ENCODE measurements at regions not wholly inside any gene's neighbourhood (a gene's known extent, or its start where the extent isn't known, plus 50 kb on each side); places are given as distances from the start of the nearest gene placed in this dataset.
A peak's percentile ranks its signal among the peaks of the same experiment; 100 is the strongest.

DNA sequence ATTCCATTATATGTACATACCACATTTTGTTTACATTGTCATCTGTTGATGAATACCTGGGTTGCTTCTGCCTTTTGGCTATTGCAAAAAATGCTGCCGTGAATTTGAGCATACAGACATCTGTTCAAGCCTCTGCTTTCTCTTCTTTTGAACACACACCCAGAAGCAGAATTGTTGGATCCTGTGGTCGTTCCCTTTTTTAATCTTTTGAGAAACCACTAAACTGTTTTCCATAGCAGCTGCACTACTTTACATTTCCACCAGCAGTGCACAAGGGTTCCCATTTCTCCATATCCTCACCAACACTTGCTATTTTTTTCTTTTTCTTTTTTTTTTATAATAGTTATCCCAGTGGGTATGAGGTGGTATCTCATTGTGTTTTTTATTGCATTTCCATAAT is 123.5 kb downstream of the TEX29 start:
- H3K27ac ChIP-seq = no peak overlapping the region
- no peak for DNase-seq (ENCODE audit: low read depth, low spot score)

DNA sequence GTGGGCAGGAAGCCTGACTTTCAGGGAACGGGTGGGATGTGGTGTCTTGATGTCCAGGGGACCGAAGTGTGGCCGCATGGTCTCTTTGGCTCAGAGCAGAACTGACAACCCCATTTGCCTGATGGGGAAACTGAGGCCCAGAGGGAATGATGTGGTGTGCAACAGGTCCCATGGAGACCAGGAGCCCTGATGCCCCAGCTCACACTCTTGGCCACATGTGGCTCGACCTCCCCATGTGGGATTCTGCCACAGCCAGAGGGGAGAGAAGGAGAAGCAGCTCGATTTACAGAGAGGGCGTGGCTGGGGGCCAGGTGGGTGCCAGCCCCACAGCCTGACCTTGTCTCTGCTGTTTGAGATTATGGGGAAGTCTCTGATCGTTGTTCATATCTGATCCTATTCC is 128.1 kb downstream of the TEX29 start:
- no peak overlapping the region for H3K27ac ChIP-seq
- DNase-seq (ENCODE audit: low read depth, low spot score) = no peak

DNA sequence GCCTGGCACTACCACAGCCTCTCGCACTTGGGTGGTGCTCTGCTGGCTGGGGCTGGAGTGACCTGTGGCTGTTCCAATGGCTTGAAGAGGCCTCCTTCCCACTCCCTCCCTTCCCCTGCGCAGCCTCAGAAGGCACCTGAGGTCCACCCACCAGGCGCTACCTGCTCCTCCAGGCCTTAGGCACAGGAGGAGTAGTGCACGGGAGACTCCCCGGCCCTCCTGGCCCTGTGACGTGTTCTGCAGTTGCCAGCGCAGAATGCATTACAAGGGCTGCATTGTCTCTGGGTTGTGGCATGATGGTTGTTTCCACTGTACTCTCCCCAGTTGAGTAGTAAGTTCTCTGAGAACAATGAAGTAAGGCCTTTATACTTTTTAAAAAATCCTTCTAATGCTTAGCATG is 128.6 kb downstream of the TEX29 start:
- DNase-seq (ENCODE audit: low read depth, low spot score) = no peak
- H3K27ac ChIP-seq = no peak overlapping the region

DNA sequence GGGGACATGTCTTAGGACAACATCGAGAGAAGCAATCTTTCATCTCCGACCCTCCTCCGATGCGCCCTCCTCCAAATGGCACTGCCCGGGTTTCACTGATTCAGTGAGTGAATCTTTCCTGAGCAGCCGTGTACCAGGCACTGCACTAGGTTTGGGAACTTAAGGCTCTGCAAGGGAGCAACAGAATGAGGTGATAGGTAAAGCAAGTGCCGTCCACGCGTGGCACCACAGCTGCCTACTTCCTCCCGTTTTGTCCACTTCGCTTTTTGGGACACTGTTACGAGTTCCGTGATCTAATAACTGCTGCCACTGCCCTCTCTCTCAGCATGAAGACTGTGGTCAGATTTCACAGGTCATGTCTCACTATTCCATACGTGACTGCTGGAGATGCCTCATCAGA is 131.0 kb downstream of the TEX29 start:
- no peak overlapping the region for H3K27ac ChIP-seq
- no peak for DNase-seq (ENCODE audit: low read depth, low spot score)

DNA sequence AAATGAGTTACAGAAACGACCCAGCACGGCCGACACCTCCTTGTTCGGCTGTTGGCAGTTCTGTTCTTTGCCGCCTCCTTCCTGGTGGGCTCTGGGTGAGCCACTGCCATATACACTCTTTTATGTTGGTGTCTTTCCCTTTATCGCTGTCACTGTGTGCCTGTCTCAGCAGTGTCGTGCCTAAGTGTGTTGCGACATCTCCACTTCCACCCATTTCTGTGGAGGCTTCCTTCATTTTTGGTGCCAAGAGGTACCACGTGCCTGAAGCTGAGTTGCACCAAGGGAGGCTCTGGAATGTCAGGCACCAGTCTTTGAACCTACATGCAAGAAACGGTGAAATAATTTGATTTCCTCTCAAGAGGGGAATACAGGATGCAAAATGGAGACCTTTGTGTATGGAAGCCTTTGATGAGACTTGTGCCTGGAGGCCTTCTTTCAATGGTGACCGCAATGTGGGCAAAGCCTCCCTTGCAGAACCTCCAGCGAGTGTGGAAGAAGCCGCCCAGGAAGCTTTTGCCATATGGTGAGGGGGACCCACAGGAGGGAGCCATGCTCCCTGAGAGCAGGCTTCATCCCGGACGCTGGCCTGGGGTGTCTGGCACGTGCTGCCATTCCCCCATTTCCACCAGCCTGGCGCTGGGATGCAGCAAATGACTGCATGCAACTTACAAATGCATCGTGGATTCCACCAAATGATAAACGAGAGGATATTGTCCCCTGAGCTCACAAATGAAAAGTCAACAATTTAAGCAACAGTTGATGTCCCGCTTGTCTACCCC is 136.2 kb downstream of the TEX29 start:
- no peak overlapping the region for H3K27ac ChIP-seq
- DNase-seq (ENCODE audit: low read depth, low spot score) = no peak

DNA sequence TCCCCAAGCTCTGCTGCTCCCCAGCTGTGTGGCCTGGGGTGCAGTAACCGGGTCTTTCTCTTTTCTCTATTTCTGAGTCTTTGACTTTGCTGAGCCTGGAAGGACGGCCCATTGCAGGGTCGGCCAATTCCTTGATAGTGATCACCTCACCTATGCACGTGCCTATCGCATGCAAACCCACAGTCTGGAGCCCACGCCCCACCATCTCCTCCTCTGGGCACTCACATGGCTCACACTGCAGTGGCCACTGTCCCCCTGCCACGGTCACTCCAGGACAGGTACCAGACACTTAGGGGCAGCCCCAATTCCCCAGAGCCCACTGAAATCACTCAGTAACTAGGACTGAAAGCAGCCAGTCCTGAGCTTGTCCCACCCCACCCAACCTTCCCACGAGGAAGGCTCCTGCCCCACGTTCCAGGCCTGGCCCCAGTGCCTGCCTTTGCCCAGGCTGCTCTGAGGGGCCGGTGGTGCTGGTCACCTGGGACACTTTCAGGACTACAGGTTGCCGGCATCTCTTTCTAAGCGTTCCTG is 137.6 kb downstream of the TEX29 start:
- DNase-seq (ENCODE audit: low read depth, low spot score) = no peak
- no peak overlapping the region for H3K27ac ChIP-seq

DNA sequence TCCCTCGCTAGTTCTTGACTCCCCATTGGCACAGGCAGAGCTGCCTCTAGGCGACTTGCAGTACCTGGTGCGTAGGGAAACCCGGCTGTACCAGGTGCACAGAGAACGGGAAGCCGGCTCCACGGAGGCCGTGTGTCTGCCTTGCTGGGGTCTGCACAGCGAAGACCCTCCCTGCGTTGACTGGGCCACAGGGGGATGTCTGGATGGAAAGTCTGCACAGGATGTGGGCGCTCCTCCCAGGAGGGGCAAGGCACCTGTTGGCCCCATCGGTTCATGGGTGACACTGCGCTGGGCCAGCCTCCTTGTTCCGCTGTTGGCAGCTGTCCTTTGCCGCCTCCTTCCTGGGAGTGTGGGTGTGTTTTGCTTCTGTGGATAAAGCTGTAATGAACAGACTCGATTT is 138.3 kb downstream of the TEX29 start:
- no peak for DNase-seq (ENCODE audit: low read depth, low spot score)
- H3K27ac ChIP-seq = no peak overlapping the region

DNA sequence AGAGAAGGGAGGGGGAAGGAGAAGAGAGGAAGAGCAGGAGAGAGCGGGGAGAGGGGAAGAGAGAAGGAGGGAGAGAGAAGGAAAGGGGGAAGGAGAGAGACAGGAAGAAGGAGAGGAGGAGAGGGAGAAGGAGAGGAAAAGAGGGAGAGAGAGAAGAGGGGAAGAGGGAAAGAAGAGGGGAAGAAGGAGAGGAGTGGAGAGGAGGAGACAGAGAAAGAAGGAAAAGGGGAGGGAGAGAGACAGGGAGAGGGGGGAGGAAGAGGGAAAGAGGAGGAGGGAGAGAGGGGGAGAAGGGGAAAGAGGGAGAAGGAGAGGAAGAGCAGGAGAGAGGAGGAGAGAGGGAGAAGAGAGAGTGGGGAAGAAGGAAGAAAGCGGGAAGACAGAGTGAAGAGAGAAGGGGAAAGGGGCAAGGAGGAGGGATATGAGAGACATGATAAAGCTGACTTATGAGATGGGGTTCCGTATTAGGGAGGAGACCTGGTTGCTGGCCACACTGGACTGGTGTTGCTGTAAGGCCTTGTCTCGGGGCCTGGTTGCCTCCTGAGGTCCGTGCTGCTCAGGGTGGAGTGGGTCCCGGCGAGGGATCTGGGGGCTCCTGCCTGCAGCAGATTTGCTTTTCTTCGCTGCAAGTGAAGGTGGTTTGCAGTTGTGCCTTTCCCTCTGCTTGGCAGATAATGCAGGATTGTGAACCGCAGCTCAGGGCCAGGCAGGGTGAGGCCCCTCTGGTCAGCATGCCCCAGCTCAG is 139.5 kb downstream of the TEX29 start:
- DNase-seq (ENCODE audit: low read depth, low spot score) = no peak
- no peak overlapping the region for H3K27ac ChIP-seq

DNA sequence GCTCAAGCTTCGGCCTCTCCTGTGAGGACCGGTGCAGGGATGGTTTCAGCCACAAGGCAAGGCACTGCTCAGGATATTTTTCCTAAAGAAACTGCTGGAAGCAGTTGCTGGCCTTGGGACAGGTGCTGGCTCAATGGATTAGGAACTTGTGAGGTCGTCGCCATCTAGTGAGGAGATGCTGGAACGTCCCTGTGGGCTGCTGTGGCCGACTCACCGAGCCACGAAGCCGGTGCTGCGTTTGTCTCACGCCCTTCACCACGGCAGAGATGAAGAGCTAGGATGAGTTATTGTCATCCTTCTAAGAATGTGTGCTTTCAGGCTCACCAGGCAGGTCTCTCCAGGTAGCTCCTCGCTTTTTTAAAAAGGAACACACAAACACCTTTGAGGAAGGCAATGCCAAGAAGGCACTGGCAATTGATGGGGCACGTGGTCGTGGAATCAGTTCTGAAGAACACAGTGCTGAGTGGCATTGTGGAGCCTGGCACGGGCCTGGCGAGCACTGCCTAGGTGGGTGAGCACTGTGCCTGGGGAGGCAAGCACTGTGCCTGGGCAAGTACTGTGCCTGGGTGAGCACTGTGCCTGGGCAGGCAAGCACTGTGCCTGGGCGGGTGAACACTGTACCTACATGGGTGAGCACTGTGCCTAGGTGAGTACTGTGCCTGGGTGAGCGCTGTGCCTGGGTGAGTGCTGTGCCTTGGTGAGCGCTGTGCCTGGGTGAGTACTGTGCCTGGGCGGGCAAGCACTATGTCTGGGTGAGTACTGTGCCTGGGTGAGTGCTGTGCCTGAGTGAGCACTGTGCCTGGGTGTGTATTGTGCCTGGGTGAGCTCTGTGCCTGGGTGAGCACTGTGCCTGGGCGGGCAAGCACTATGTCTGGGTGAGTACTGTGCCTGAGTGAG is 140.4 kb downstream of the TEX29 start:
- DNase-seq (ENCODE audit: low read depth, low spot score) = peak; percentile 5
- H3K27ac ChIP-seq = no peak overlapping the region

DNA sequence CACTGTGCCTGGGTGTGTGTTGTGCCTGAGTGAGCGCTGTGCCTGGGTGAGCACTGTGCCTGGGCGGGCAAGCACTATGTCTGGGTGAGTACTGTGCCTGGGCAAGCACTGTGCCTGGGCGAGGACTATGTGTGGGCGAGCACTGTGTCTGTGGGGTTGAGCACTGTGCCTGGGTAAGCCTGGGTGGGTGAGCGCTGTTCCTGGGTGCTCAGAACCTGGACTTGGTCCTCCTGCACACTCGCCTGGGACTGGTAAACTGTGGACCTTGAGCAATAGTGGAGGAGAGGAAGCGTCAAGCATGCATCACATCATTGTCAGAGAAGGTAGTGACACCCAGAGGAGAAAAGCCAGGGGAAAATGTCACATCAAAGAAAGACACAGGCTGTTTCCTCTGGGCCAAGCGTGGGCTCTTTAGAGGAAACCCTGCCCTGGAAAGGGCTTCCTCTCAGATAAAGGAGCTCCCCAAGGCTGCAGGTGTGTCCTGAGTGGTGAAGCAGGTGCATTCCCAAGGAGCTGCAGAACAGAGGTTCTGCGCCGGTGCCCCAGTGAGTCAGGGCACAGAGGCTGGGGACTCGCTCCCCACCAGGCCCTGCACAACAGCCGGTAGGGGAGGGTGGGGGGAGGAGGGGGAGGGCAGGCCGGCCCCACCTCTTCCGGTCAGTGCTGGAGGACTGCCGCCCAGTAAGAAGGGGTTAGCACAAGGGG is 141.2 kb downstream of the TEX29 start:
- DNase-seq (ENCODE audit: low read depth, low spot score) = no peak
- no peak overlapping the region for H3K27ac ChIP-seq

DNA sequence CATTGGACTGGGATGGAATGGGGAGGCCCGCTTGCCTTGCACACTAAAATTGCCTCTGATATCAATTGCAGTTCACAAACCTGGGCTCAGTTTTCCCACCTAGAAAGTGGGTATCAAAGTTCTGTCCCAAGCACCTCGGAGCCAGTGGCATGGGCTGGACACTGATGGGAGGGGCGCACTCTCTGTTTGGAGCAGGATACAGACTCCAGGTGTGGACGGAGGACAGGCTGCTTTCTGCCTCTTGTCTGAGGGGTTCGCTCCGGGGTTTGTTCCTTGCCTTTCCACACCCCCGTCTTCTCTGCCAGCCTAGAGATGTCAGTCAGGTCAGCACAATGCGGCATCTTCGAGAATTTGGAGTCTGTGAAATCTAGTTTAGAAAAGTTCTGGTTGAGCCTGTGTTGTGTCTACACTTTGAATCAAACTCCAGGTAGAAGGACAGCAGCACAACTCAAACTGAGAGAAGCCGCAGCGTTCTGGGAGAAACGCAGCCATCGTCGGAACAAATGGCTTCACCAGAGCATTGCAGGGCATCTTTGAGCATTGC is 141.9 kb downstream of the TEX29 start:
- H3K27ac ChIP-seq = no peak overlapping the region
- no peak for DNase-seq (ENCODE audit: low read depth, low spot score)

DNA sequence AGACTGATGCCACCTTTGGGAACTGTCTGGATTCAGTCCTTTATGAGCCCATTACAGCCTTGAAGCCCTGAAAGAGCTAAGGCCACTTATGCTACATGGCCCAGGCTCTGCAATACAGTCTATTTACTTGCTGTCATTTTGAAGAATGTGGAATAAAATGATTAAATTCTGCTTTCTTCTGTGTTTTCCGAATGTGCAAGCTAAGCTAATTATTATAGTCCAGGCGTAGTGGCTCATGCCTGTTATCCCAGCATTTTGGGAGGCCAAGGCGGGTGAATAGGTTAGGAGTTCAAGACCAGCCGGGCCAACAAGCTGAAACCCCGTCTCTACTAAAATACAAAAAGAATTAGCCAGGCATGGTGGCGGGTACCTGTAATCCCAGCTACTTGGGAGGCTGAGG is 142.5 kb downstream of the TEX29 start:
- DNase-seq (ENCODE audit: low read depth, low spot score) = no peak
- H3K27ac ChIP-seq = no peak overlapping the region

DNA sequence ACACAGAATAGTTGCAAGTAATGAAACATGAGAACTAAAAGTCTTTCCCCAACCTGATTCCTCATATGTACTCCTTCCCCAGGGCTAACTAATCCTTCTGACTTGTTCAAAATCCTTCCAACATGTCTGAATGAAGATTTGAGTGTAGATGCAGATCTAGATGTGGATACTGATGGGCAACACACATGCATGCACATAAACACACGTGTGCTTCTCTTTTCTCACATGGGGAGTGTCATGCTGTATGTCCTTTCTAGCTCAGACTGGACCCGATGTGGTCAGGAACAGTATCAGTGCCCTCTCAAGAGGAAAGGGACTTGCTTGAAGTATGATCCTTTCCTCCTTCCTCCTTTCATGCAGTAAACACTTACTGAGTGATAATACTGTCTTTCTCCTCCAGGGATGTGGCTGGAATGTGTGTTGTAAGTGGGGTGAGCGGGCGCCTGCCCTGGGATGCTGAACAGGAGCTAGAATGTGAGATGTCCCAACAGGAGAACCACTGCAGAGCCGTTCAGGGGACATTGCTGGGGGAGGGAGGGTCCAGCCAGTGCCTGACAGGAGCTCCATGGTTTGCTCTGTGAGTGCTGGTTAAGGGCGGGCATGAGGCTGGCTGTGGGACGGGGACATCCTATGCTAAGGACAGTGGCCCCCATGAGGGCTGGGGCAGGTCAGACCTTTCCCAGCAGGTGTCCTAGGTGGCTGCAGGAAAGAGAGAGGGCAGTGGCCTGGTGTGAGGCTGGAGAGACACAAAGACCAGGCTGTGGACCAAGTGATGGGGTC is 146.9 kb downstream of the TEX29 start:
- no peak for DNase-seq (ENCODE audit: low read depth, low spot score)
- H3K27ac ChIP-seq = no peak overlapping the region

DNA sequence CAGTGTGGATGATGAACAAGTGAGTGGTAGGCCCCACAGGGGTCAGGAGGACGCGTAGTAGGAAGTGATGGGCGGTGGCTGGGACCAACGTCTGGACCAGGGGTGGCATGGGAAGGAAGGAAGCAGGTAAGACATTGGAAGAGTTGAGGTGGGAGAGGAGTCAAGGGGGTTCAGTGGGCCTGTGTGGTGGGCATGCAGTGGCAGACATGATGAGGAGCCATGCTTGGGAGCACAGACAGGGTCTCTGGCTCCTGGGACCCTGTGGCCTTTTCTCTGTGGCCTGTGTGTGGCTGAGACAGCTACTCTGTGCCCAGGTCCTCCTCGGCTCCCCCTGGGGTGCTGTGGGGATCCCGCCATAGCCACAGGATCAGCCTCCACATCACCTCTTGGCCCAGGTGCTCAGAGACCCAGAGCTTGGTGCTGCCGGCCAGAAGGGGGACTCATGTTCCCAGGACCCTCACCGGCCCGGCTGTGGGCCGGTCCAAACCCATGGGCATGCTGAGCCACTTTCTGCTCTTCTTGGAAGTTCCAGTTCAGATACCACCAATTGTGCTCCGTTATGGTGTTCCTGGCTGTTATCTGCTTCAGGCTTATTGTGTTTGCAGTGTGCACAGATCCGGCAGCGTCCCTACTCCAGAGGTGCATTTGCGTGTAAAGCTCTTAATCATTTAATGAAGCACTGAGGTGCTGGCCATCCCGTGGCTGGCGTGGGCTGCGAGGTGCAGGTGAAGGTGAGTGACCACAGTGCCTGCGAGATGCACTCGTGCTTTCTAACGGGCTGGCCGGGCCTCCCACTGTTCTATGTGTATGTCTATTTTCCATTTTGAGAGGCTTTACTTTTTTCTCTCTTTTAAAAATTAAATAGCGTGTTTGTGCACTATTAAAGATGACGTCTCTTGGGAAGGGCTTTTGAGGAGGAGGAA is 147.9 kb downstream of the TEX29 start:
- no peak for DNase-seq (ENCODE audit: low read depth, low spot score)

DNA sequence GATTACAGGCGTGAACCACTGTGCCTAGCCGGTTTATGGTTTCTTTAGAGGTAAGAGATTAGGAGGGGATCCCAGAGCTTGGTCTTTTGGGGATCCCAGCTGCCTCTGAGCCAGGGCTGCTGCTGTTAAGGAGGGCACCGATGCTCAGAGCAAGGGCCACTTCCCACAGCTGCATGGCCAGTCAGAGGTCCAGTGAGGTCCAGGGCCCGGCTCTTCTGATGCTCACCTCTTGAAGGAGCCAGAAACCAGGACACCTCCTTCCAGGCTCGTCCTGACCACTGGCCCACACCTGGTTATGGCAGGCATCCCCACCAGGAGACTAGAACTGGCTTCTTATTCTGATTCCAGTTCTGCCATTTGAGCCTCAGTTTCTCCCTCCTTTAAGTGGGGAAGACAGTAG is 149.0 kb downstream of the TEX29 start:
- DNase-seq (ENCODE audit: low read depth, low spot score) = no peak
- H3K27ac ChIP-seq = no peak overlapping the region

More for the DNA sequence above, 147.9 kb downstream of the TEX29 start:
- no peak overlapping the region for H3K27ac ChIP-seq

DNA sequence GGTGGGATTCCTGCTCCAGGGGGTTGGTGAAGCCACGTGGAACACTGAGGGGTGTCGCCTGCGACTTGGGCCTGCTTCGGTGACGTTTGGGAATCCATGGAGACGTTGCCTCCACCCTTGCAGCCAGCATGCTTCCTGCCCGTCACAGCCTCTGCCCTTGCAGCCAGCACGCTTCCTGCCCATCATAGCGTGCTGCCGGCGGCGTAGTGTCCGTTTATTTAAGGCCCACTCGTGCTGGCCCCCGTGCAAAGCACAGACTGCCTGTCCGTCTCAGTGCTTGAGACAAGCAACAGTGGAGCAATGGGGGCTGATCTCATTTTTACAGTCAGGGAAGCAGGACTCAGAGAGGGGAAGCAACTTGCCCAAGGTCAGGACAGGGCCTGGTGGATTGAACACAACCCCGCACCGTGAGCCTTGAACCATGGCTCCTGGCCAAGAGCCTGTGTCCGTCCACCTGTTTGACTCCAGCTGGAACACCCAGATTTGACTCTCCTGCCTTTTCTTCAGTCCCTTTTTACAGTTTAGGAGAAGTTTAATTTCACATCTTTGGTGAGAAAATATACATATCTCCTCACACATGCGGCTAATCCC is 149.6 kb downstream of the TEX29 start:
- H3K27ac ChIP-seq = no peak overlapping the region
- no peak for DNase-seq (ENCODE audit: low read depth, low spot score)

DNA sequence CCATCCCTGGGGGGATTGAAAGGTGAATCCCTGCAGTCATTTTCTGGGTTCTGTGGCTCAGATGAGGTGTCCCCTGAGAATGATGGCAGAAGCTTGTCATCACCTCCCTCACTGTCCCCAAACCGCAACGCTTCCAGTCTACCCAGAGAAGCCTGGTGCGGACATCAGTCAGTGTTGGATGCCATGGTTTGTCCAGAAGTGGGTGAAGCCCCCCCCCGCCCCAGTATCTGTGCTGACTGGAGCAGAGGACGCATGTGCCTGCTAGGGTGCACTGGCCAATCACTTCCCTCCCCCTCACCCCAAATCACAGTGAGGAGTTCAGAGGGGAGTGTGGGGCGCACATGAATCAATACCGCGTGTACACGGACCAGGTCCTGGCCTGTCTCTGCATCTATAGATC is 150.5 kb downstream of the TEX29 start:
- no peak overlapping the region for H3K27ac ChIP-seq
- DNase-seq (ENCODE audit: low read depth, low spot score) = no peak

DNA sequence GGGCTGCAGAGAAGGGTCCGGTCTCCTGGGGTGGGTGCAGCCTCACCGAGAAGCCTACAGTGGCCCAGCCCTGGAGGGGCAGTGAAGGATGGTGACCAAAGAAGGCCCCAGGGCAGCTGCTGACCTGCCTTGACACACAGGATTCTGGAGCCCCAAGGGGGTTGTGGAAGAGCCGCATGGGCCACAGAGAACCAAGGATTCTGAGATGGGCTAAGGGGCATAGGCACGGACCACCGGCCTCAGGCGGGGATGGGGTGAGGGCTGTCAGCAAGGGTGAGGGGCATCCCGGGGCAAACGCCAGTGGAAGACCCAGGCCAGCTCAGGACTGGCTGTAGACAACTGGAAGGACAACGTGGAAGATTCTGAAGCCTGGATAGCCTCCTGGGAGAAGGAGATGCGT is 151.6 kb downstream of the TEX29 start:
- DNase-seq (ENCODE audit: low read depth, low spot score) = no peak
- no peak overlapping the region for H3K27ac ChIP-seq
